Uterus (tissue), 2 donors: ENCODE measurements at regions not wholly inside any gene's neighbourhood (a gene's known extent, or its start where the extent isn't known, plus 50 kb on each side); places are given as distances from the start of the nearest gene placed in this dataset.

ENCODE experiments used
- POLR2A ChIP-seq, 2 donors: fragments of 450-650 bp; IDR thresholded peaks; one replicate each; pipeline ENCODE4 v1.6.1; 2016; ENCODE audit warnings: antibody characterized with exemption in 2 of 2, mild to moderate bottlenecking in 1 of 2, moderate library complexity in 1 of 2
- TF ChIP-seq, protein P1 (sequence below), 4 experiments: fragments of 200-600 bp in 2 of 4; fragments of 450-650 bp in 2 of 4; sonication (generic) in 2 of 4; IDR thresholded peaks; one replicate each; pipeline ENCODE4 v1.5.1; 2016 to 2019; ENCODE audit warnings: antibody characterized with exemption in 4 of 4, mild to moderate bottlenecking in 2 of 4, moderate library complexity in 1 of 4

DNA sequence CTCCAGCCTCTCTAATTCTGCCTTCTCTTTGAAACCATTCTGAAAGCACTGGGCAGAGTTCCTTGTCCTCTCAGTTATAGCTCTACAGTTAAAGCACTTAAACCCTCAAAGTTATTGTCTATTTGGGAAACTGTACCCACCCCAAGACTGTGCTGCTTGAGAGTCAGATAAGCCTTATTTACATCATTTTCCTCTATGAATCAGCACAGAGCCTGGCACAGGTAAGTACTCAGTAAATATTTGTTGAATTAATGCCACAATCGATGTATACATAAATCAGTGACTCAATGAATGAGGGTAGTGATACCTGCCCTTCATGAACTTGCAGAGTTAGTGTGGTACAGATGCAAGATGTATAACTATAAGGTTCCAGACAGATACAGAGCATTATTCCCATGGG lies 549.4 kb upstream of the KLF4 start:
- TF ChIP-seq, protein P1, sequence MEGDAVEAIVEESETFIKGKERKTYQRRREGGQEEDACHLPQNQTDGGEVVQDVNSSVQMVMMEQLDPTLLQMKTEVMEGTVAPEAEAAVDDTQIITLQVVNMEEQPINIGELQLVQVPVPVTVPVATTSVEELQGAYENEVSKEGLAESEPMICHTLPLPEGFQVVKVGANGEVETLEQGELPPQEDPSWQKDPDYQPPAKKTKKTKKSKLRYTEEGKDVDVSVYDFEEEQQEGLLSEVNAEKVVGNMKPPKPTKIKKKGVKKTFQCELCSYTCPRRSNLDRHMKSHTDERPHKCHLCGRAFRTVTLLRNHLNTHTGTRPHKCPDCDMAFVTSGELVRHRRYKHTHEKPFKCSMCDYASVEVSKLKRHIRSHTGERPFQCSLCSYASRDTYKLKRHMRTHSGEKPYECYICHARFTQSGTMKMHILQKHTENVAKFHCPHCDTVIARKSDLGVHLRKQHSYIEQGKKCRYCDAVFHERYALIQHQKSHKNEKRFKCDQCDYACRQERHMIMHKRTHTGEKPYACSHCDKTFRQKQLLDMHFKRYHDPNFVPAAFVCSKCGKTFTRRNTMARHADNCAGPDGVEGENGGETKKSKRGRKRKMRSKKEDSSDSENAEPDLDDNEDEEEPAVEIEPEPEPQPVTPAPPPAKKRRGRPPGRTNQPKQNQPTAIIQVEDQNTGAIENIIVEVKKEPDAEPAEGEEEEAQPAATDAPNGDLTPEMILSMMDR (IDR thresholded peaks at IDR 0.05): no peak
- TF ChIP-seq POLR2A (IDR thresholded peaks at IDR 0.05): no peak
